Coronary artery (tissue), 2 donors: ENCODE measurements at regions not wholly inside any gene's neighbourhood (a gene's known extent, or its start where the extent isn't known, plus 50 kb on each side); places are given as distances from the start of the nearest gene placed in this dataset.
"Not testable (repeated sequence)": the region's sequence is repeated elsewhere in the genome, so short reads cannot be mapped to it uniquely, and the experiment has no call there.

ENCODE experiments used
- DNase-seq: peaks from one replicate; pipeline ENCODE4 v3.0.0-alpha.2; 2017; ENCODE audit warnings: low spot score
- H3K27ac ChIP-seq, 2 donors: fragments of 200-600 bp; sonication (generic); one replicate each; pipeline ENCODE4 v1.5.1; 2016 to 2019
- H3K4me3 ChIP-seq: fragments of 200-600 bp; sonication (generic); 2 replicates; pipeline ENCODE4 v1.5.1; 2016; ENCODE audit warnings: mild to moderate bottlenecking, moderate library complexity
- CTCF ChIP-seq: fragments of 200-600 bp; sonication (generic); IDR thresholded peaks from one replicate; pipeline ENCODE4 v1.5.1; 2019; ENCODE audit warnings: antibody characterized with exemption

GRCh38 chr11:44472916-44473315 lies 92.5 kb upstream of the CD82 start:
- Histone ChIP-seq H3K27ac (no peak overlapping the region), H3K4me3 (no peak overlapping the region)
- no peak for TF ChIP-seq CTCF
- no peak for DNase-seq

GRCh38 chr11:44474702-44475101 lies 90.8 kb upstream of the CD82 start:
- Histone ChIP-seq H3K4me3 (no peak overlapping the region), H3K27ac (no peak overlapping the region)
- DNase-seq, result no peak
- no peak for TF ChIP-seq CTCF

DNA sequence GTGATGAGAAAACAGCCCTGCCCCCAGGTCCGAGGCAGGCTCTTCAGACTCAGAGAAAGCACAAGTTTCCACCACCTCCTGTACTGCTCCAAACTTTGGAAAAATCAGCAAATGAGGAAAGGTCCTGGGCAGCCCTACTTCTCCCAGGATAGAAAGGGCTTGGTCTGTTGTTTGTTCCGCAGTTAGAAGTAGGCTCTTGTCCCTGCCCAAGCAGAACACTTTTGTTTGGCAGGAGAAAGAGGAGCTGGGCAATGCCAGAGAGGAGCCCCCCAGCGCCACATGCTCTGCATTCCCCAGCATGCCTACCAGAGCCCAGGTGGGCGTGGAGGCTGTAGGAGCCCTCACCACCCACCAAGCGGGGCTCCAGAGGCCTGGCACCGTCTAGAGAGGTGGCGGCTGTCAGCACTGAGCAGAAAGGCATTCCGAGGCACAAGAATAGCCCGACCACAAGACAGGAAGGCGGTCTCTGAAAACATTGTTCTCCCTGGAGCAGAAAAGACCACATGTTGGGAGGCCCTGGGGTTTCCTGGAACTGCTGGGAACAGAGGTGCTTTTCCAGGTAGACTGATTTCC lies 90.3 kb upstream of the CD82 start:
- TF ChIP-seq CTCF, result no peak
- DNase-seq, result no peak
- Histone ChIP-seq H3K27ac (no peak overlapping the region), H3K4me3 (no peak overlapping the region)

DNA sequence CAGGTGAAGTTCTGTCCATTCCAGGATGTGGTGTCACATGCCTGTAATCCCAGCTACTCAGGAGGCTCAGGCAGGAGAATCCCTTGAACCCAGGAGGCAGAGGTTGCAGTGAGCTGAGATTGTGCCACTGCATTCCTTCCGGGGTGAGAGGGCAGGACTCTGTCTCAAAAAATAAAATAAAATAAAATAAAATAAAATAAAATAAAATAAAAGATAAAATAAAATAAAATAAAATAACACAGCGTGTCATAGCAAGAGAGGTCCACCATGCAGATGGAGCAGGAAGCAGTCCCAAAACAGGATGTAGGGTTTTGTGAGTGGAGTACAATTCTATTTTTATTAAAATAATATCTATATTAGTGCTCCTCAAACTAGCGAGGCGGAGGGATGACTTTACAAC lies 83.1 kb upstream of the CD82 start:
- not testable (repeated sequence) for H3K4me3 ChIP-seq, H3K27ac ChIP-seq, DNase-seq

DNA sequence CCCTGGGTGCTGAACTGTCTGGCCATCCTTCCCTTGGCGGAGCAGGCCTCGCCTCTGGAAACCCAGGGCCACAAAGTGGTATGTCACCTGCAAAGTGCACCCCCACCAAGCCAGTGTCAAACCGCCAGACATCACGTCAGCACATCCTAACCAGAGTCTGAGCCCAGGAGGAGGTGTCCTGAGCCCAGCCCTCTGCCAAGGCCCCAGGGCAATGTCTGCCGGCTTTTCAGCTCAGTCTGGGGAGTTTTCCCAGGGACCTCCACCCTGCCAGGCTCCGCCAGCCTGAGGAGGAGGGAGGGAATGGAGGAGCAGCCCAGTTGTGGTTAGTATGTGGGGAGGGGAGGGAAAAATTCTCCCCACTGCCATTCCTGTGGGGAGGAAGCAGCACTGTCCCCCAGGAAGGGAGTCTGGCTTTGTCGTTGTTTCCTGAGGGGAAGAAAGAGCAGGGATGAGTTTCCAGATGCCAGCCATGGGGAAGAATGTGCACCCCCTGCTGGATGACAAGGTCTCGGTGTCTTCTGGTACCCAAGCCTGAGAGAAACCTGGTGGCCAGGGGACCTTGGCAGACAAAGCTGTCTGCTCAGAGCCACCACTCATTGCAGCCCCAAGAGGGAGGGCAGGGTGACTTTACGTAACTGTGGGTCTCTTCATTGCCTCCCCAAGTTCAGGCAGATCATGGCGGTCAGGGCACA lies 81.4 kb upstream of the CD82 start:
- Histone ChIP-seq H3K4me3 (no peak overlapping the region), H3K27ac (no peak overlapping the region)
- TF ChIP-seq CTCF, result no peak
- no peak for DNase-seq

DNA sequence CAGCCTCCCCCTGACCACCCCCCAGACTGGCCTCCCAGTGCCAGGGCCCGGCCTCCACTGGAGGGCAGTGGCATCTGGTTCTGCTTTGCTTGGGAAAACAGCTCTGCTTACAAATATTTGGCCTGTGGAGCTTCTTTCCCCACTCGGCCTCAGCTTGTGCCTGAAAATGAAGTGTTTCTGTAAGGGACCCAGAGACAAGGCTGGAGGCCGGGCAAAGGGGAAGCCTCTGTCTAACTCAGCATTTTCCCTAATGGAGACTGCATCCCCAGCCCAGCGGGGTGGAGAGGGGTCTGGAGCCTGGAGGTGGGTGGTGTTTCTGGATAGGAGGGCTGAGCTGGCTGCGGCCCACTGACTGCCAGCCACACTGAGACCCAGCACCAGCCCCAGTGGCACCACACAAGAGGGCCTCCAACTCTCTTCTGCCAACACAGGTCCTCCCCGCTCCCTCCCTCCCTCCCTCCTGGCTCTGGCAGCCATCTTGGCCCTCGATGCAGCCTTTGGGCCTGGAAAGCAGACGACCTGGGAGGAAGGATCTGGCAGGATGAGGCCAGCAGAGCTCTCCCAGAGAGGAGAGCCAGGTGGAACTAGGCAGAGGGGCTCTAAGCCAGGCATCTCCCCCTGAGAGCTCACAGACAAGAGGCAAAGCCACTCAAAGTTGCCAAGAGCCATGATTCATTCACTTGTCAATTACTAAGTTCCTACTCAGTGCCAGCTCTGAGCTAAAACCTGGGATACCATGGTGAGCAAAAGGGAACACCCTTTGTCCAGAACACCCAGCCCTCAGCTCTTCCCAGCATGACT lies 77.1 kb upstream of the CD82 start:
- no peak for DNase-seq
- H3K4me3 ChIP-seq, result no peak overlapping the region
- TF ChIP-seq CTCF, result no peak
- no peak overlapping the region for H3K27ac ChIP-seq

DNA sequence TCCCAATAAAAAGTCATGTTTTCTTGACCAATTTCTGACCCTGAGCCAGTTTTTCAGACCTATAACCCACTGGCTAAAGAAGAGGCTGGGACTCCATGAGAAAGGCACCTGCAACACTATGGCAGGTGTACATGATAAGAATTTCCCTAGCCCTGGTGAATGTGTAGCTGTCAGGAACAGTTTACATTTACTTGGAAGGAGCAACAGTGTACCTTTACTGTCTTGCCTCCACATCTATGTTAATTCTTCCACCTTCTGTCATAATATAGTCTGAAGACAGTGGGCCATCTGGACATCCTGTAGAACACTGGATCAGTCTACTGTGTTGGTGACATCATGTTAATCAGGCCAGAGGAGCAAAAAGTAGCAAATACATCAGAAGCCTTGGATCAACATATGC lies 72.1 kb upstream of the CD82 start:
- DNase-seq, result no peak
- no peak overlapping the region for H3K4me3 ChIP-seq

More for the DNA sequence above, 72.1 kb upstream of the CD82 start:
- no peak overlapping the region for H3K27ac ChIP-seq
- no peak for TF ChIP-seq CTCF
